ENCODE measurements at regions not wholly inside any gene's neighbourhood (a gene's known extent, or its start where the extent isn't known, plus 50 kb on each side); places are given as distances from the start of the nearest gene placed in this dataset.

DNA sequence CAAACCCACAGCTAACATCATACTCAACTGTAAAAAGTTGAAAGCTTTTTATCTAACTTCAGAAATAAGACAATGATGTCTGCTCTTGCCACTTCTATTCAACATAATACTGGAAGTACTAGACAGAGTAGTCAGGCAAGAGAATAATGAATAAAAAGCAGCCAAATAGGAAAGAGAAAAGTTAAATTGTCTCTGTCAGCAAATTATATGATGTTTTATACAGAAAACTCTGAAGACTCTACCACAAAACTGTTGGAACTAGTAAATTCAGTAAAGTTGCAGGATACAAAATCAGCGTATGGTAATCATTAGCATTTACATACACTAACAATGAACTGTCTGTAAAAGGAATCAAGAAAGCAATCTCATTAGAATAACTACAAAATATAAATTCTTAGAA is 752.9 kb upstream of the CT83 start:
- H3K27ac ChIP-seq: no peak overlapping the region
- H3K9me3 ChIP-seq: no peaks in the 10 kb centered on the region
- H3K4me3 ChIP-seq: no peak overlapping the region
- 87 to 88% (median 88%) methylated on average over 1 of the region's 1 CpG for WGBS, 3 donors
- TF ChIP-seq, protein P1, sequence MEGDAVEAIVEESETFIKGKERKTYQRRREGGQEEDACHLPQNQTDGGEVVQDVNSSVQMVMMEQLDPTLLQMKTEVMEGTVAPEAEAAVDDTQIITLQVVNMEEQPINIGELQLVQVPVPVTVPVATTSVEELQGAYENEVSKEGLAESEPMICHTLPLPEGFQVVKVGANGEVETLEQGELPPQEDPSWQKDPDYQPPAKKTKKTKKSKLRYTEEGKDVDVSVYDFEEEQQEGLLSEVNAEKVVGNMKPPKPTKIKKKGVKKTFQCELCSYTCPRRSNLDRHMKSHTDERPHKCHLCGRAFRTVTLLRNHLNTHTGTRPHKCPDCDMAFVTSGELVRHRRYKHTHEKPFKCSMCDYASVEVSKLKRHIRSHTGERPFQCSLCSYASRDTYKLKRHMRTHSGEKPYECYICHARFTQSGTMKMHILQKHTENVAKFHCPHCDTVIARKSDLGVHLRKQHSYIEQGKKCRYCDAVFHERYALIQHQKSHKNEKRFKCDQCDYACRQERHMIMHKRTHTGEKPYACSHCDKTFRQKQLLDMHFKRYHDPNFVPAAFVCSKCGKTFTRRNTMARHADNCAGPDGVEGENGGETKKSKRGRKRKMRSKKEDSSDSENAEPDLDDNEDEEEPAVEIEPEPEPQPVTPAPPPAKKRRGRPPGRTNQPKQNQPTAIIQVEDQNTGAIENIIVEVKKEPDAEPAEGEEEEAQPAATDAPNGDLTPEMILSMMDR (IDR thresholded peaks at IDR 0.05): no peak
- no peaks in the 10 kb centered on the region for H3K36me3 ChIP-seq (ENCODE audit: insufficient read depth in 1 of 2, low read depth in 1 of 2)
- no peak for ATAC-seq
- intact Hi-C loops (cut with DNase I): no loop called here
- H3K4me1 ChIP-seq: no peaks in the 10 kb centered on the region
- H3K27me3 ChIP-seq (ENCODE audit: insufficient read depth in 3 of 3, low read length in 2 of 3): no peaks in the 10 kb centered on the region
- no peak for DNase-seq

DNA sequence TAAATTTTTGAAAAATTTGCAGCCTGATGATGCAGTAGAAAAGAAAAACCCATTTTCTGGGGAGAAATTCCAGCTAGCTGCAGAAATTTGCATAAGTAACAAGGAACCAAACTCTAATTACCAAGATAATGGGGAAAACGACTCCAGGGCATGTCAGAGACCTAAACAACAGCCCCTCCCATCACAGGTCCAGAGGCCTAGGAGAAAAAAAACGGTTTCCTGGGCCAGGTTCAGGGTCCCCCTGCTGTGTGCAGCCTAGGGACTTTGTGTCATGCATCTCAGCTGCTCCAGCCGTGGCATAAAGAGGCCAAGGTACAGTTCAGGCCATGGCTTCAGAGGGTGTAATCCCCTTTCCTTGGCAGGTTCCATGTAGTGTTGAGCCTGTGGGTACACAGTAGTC is 733.7 kb upstream of the CT83 start:
- Histone ChIP-seq H3K36me3 (ENCODE audit: insufficient read depth in 1 of 2, low read depth in 1 of 2) (no peaks in the 10 kb centered on the region), H3K27ac (no peak overlapping the region), H3K4me1 (no peaks in the 10 kb centered on the region), H3K4me3 (no peak overlapping the region), H3K27me3 (ENCODE audit: insufficient read depth in 3 of 3, low read length in 2 of 3) (no peaks in the 10 kb centered on the region), H3K9me3 (no peaks in the 10 kb centered on the region)
- no peak for DNase-seq
- WGBS, 3 donors: 20 to 36% (median 34%) methylated on average over 3 of the region's 3 CpGs
- TF ChIP-seq, protein P1 (IDR thresholded peaks at IDR 0.05): no peak
- intact Hi-C loops (cut with DNase I): no loop called here
- no peak for ATAC-seq

DNA sequence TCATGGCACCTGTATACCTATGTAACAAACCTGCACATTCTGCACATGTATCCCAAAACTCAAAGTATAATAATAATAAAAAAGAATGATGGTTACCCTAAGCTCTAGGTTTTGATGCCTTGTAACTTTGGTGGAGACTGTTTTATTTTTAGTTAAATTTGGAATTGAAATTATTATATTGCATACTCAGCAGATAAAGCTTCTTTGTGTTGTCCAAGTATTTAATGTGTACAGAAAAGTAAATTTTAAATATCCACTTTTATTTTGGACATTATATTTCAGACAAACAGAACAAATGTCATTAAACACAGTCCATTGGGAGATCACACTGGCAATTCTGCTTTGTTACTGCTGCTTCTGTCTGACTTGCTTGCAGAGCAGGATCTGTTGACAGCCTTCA is 684.5 kb upstream of the CT83 start:
- Histone ChIP-seq H3K27me3 (ENCODE audit: insufficient read depth in 3 of 3, low read length in 2 of 3) (no peaks in the 10 kb centered on the region), H3K27ac (no peak overlapping the region), H3K36me3 (ENCODE audit: insufficient read depth in 1 of 2, low read depth in 1 of 2) (no peaks in the 10 kb centered on the region), H3K4me1 (no peaks in the 10 kb centered on the region), H3K9me3 (no peaks in the 10 kb centered on the region), H3K4me3 (no peak overlapping the region)
- ATAC-seq (no peak), DNase-seq (no peak)
- intact Hi-C loops (cut with DNase I): no loop called here
- TF ChIP-seq, protein P1 (IDR thresholded peaks at IDR 0.05): no peak

DNA sequence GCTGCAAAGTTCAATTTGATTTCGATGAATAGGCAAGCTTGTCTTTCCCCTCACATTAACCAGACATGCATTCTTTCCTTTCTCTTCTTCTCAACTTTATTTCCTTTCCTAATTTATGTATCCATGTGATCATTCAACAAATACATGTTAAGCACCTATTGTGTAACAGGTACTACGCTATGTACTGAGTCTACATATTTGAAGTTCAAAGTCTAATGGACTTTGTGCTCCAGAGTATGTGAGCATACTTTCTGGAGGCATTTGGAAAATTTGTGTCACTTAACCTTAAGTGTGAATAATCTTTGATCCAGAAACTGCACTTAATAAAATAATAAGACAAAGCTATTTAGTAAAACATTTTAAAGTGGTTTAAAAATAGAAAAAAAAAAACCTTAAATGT is 675.3 kb upstream of the CT83 start:
- TF ChIP-seq, protein P1 (IDR thresholded peaks at IDR 0.05): no peak
- Histone ChIP-seq H3K27me3 (ENCODE audit: insufficient read depth in 3 of 3, low read length in 2 of 3) (no peaks in the 10 kb centered on the region), H3K4me3 (no peak overlapping the region), H3K27ac (no peak overlapping the region), H3K4me1 (no peaks in the 10 kb centered on the region), H3K36me3 (ENCODE audit: insufficient read depth in 1 of 2, low read depth in 1 of 2) (no peaks in the 10 kb centered on the region), H3K9me3 (no peaks in the 10 kb centered on the region)
- DNase-seq: no peak
- intact Hi-C loops (cut with DNase I): no loop called here
- 90 to 92% (median 92%) methylated on average over 2 of the region's 2 CpGs for WGBS, 3 donors
- no peak for ATAC-seq

DNA sequence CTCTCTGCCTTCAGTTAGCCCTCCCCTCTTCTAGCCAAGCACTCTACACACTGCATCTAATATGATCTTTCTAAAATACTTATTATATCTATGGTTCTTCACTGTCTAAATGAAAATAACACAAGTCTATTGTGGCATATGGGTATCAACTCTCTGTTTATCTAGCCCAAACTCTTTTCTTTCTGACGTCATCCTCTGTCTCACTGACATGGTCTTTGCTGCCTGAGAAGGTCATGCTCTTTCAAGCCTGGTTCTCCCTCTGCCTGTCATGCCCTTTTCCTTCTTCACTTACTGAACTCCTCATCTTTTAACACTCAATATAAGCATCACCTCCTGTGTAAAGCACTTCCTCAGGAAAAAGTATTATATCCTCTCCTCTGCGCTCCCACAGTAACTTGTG is 672.2 kb upstream of the CT83 start:
- H3K9me3 ChIP-seq: no peaks in the 10 kb centered on the region
- ATAC-seq (no peak), DNase-seq (no peak)
- H3K36me3 ChIP-seq (ENCODE audit: insufficient read depth in 1 of 2, low read depth in 1 of 2): no peaks in the 10 kb centered on the region
- no peak overlapping the region for H3K4me3 ChIP-seq
- WGBS, 3 donors: 54 to 71% (median 65%) methylated on average over 2 of the region's 2 CpGs
- H3K27ac ChIP-seq: no peak overlapping the region
- no peaks in the 10 kb centered on the region for H3K4me1 ChIP-seq
- H3K27me3 ChIP-seq (ENCODE audit: insufficient read depth in 3 of 3, low read length in 2 of 3): no peaks in the 10 kb centered on the region
- intact Hi-C loops (cut with DNase I): no loop called here
- TF ChIP-seq, protein P1 (IDR thresholded peaks at IDR 0.05): no peak

Measured in psoas muscle (tissue), 7 donors.